ENCODE measurements at regions not wholly inside any gene's neighbourhood (a gene's known extent, or its start where the extent isn't known, plus 50 kb on each side); places are given as distances from the start of the nearest gene placed in this dataset.

DNA sequence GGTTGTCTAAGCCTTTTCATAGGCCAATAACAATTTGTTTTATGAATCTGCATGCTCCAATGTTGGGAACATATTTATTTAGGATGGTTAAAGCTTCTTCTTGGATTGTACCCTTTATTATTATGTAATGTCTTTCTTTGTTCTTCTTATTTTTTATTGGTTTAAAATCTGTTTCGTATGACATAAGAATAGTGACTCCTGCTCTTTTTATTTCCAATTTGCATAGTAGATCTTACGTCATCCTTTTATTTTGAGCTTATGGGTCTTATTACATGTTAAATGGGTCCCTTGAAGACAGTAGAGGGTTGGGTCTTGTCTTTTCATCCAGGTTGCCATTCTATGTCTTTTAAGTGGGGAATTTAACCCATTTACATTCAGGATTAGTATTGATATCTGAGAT lies 561.9 kb upstream of the GHITM start:
- DNase-seq = no peak

- no peak for DNase-seq
Observed at GRCh38 chr10:83580373-83581012, 558.8 kb upstream of the GHITM start.

- DNase-seq = no peak
Observed at GRCh38 chr10:83582407-83583095, 556.8 kb upstream of the GHITM start.

GRCh38 chr10:83585686-83586085 lies 553.6 kb upstream of the GHITM start:
- no peak for DNase-seq

- no peak for DNase-seq
Observed at GRCh38 chr10:83592337-83592935, 546.9 kb upstream of the GHITM start.

DNA sequence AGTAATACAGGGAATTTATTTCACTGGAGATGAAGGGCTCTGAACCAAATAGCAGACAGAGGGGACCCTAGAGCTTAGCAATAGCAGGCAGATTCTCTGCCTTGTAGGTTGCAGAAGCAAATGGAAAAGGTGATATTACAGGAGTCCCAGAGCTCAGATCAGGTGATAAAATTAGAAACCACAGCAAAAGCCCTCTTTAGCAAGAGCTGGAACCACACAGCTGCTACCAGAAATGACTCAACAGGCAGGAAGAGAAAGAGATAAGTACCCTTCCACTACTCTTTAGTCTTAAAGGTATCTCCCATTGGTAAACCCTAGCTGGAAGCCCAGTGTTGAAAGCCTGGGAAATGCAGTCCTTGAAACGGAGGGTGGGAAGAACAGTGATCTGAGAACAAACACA lies 535.6 kb upstream of the GHITM start:
- DNase-seq = no peak

DNA sequence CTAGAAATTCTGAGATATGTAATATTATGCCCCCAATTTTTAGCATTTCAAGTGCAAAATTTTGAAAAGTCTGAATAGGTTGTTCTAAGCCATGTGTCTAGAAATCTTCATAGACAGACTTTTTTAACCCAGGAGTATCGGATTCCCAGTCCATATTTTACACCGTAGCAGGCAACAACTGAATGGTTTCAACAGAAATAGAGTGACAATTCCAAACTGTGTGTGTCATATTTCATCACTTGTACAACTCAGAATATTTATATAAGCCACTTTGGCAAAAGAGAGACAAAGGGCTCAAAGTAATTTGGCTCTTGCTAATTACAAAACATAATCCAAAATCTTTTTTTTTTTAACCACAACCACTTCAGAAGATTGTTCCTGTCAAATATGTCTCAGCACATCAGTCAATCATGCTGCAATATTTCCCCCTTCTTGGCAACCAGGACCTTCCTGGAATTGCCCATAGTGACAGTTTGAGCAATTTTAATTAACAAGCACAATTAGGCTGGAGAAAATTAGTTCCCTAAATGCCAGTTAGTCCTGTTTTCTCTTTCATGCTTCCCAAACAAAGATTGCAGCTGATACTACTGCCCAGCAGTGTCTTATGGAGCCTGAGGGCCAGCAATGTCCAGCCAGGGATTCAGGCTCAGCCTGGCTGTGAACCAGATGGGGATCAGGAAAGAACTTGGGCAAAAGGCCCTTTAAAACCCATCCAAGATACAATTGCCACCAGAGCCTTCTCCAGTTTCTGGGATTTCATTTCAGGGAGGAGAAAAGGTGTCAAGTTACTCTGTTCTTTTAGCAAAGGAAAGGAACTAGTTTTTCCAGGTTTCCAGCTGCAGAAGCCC lies 533.3 kb upstream of the GHITM start:
- DNase-seq = no peak

DNA sequence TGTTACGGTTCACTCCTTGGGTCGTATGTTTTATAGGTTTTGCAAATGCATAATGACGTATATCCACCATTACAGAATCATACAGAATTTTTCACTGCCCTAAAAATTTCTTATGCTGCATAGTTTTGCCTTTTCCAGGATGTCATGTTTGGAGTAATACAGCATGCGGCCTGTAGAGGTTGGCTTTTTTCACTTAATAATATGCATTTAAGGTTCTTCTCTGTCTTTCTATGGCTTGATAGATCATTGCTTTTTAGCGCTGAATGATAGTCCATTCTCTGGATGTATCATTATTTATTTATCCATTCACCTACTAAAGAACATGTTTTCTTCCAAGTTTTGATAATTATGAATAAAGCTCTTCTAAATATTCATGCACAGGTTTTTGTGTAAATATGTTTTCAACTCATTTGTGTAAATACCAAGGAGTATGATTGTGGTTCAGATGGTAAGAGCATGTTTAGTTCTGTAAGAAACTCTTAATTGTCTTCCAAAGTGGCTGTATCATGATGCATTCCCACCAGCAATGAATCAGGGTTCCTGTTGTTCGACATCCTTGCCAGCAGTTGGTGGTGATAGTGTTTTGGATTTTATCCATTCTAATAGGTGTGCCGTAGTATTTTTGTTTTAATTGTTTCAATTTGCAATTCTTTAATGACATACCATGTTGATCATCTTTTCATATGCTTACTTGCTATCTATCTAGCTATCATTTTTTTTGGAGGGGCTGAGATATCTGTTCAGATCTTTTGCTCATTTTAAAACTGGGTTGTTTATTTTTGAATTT lies 531.2 kb upstream of the GHITM start:
- DNase-seq = no peak

- DNase-seq = no peak
Observed at GRCh38 chr10:83612050-83612449, 527.3 kb upstream of the GHITM start.

DNA sequence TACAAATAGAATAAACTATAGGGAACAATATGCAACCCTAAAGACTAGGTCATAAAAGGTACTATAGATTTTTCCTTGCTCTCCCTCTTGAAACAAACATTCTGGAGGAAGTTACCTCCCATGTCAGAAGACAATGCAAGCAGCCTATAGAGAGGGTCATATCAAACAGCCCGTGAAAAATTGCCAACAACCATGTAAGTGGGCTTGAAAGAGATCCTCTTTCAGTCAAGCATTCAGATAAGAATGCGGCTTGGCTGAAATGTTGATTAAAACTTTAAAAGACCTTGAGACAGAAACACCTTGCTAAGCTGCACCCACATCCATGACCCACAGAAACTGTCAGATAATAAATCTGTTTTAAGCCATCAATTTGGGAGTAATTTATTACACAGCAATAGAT lies 526.6 kb upstream of the GHITM start:
- DNase-seq = no peak

GRCh38 chr10:83617172-83617571 lies 522.1 kb upstream of the GHITM start:
- DNase-seq = no peak

DNA sequence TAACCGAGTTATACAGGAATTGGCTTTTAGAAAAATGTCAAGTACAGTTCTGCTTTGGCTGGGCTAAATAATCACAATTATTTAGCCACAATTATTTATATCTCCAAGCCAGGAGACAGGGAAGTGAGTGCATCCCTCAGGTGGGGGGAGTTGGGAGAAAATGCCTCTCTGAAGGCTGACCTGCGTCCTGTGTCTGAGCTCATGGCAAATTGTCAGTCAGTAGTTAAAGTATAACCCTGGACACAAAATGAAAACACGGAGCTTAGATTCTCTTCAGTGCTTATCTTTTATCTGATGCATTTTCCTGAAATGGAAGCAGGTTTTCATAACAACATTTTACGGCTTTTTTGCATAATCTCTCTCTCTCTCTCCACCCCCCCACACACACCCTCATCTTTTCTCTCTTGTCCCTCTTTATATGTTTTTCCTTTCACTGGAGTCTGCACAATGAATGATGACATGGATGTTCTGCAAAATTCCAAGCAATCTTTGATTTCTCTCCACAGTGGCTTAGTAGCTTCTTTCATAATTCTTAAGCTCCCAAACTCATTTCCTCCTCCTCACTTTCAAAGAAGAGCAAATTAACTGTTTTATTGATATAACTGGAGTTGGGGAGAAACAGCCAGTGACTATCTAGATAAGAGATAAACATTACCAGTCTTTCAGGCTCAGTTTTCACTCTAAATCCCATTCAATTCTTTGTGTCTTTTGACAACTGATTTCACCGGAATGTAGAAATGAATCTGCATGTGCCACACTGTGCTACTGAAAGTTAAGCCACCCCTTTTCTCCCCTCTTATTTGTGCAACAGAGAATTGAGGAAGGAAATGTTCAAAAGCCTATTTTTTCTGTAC lies 521.4 kb upstream of the GHITM start:
- no peak for DNase-seq

GRCh38 chr10:83625831-83626360 lies 513.4 kb upstream of the GHITM start:
- DNase-seq = no peak

- no peak for DNase-seq
Observed at GRCh38 chr10:83632701-83633100, 506.6 kb upstream of the GHITM start.

- no peak for DNase-seq
Observed at GRCh38 chr10:83633547-83633946, 505.8 kb upstream of the GHITM start.

- no peak for DNase-seq
Observed at GRCh38 chr10:83636826-83637225, 502.5 kb upstream of the GHITM start.

DNA sequence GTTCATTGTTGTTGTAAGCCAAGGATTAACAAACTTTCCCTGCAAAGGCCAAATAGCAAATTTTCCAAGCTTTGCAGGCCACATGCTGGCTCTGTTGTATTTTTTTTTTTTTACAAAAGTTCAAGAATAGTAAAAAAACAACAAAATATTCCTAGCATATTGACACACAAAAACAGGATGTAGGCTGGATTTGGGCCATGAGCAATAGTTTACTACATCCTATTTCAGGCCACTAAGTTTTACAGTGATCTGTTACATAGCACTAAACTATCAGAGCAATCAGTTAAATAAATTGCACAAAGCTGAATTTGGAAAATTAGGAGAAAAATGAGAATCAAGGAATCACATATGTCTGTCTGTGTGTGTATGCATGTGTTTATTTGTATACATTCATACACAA lies 491.8 kb upstream of the GHITM start:
- DNase-seq = no peak

- DNase-seq = no peak
Observed at GRCh38 chr10:83648201-83648600, 491.1 kb upstream of the GHITM start.

DNA sequence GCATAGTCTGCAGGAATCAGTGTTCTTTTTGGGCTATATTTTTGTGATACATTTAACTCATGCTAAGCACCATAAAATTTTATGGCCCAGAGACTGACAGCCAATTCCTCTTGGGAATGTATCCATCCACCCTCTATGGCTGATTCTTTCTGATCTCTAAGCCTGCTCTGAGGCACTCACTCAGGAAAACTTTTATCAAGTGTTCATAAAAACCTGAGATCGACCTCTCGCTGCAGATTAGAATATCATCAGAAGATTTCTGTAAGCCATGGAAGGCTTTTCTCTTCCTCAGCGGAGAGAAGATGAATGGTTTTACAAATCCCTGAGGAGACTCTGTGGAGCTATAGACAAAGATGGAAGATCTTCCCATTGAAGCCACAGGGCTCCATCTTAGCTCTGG lies 489.8 kb upstream of the GHITM start:
- no peak for DNase-seq

DNA sequence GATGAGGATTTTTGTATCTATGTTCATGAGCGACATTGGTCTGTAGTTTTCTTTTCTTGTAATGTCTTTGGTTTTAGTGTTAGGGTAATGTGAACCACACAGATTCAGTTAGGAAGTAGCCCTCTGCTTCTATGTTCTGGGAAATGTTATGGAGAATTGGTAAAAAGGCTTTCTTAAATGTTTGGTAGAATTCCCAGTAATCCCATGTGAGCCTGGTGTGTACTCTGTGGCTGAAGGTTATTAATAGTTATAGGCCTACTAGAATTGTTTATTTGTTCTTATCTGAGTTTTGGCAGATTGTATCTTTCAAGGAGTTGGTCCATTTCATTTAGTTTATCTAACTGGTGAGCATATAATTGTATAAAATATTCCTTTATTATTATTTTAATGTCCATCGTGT lies 484.6 kb upstream of the GHITM start:
- no peak for DNase-seq

DNA sequence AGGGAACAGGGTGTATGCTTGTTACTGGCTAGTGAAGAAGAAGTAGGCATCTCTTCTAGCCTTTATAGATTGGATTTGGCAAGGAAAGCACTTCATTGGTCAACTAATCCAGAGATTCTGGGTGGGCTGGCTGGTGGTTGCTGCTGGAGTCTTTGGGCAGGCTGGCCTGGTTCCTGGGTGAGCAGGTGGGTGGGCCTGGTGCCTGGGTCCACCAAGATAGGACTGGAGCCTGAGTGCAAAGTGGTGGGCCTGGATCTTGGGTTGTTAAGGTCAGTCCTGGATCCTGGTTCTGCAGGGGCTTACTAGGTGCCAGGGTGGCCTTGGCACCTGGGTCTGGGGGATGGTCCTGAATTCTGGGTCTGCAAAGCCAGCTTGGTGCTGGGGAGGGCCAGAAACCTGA lies 482.4 kb upstream of the GHITM start:
- DNase-seq = no peak
